IMR-90 (cell line): ENCODE measurements at regions not wholly inside any gene's neighbourhood (a gene's known extent, or its start where the extent isn't known, plus 50 kb on each side); places are given as distances from the start of the nearest gene placed in this dataset.

ENCODE experiments used
- ATAC-seq: fragments of 200-7000 bp; cut with Tn5 transposase; 2 replicates; pipeline ENCODE4 v1.9.1; 2020; ENCODE audit warnings: low read depth, mild to moderate bottlenecking, moderate library complexity
- BruUV-seq: library from RNA; stranded (reverse); fragments of 400-500 nt; replicated peaks from 2 replicates; lab custom pipeline; 2021; lab: Mats Ljungman, UMichigan
- CTCF ChIA-PET: fragments of 300-600 bp; formaldehyde crosslinking; extraction: SDS; loops from one replicate; lab custom pipeline; 2021; ENCODE audit warnings: antibody characterized with exemption; lab: Yijun Ruan, JAX
- POLR2A ChIA-PET: fragments of 300-600 bp; sonication (Branson Sonifier 250); formaldehyde crosslinking; loops from one replicate; lab custom pipeline; 2022; ENCODE audit warnings: antibody characterized with exemption; ENCODE audit not compliant: unreplicated experiment; lab: Charles Lee
- DNase-seq: peaks from one replicate; pipeline ENCODE4 v3.0.0; 2013
- H2AFZ ChIP-seq: replicated peaks from 2 replicates; pipeline ENCODE3; 2013; ENCODE audit warnings: low read length, mild to moderate bottlenecking; ENCODE audit not compliant: poor library complexity
- H2AK5ac ChIP-seq: 2 replicates; pipeline ENCODE4 v1.6.1; 2013; ENCODE audit warnings: low read depth, low read length, inconsistent platforms
- H2AK9ac ChIP-seq: replicated peaks from 2 replicates; pipeline ENCODE3; 2013; ENCODE audit warnings: mild to moderate bottlenecking, low read depth, low read length, moderate library complexity; ENCODE audit not compliant: poor library complexity
- H2BK120ac ChIP-seq: 2 replicates; pipeline ENCODE4 v1.6.1; 2013; ENCODE audit warnings: low read depth, low read length, inconsistent platforms
- H2BK15ac ChIP-seq: 3 replicates; pipeline ENCODE4 v1.6.1; 2013; ENCODE audit warnings: low read depth, low read length, inconsistent platforms
- H2BK20ac ChIP-seq: 2 replicates; pipeline ENCODE4 v1.6.1; 2013; ENCODE audit warnings: low read depth, mild to moderate bottlenecking, inconsistent platforms, low read length, moderate library complexity
- H2BK5ac ChIP-seq: 2 replicates; pipeline ENCODE4 v1.6.1; 2013; ENCODE audit warnings: mild to moderate bottlenecking, low read depth, low read length, inconsistent platforms; ENCODE audit not compliant: poor library complexity, severe bottlenecking
- H3K14ac ChIP-seq: replicated peaks from 2 replicates; pipeline ENCODE4 v1.6.1; 2013; ENCODE audit warnings: low read depth, low read length, inconsistent platforms
- H3K18ac ChIP-seq: 2 replicates; pipeline ENCODE4 v1.6.1; 2013; ENCODE audit warnings: low read depth, low read length, control low read depth
- H3K23ac ChIP-seq: 2 replicates; pipeline ENCODE4 v1.6.1; 2013; ENCODE audit warnings: low read depth, low read length, inconsistent platforms
- H3K27ac ChIP-seq: 2 replicates; pipeline ENCODE4 v1.5.1; 2013; ENCODE audit warnings: mild to moderate bottlenecking, control low read depth, low read length; ENCODE audit not compliant: insufficient read depth
- H3K27me3 ChIP-seq: 2 replicates; pipeline ENCODE4 v1.6.1; 2013; ENCODE audit warnings: low read length; ENCODE audit not compliant: control insufficient read depth, insufficient read depth
- H3K36me3 ChIP-seq: 2 replicates; pipeline ENCODE4 v1.6.1; 2013; ENCODE audit warnings: low read length, mixed read lengths; ENCODE audit not compliant: control insufficient read depth, insufficient read depth
- H3K4ac ChIP-seq: 2 replicates; pipeline ENCODE4 v1.6.1; 2013; ENCODE audit warnings: low read depth, low read length, inconsistent platforms
- H3K4me1 ChIP-seq: 2 replicates; pipeline ENCODE4 v1.6.1; 2013; ENCODE audit warnings: low read length, mixed read lengths; ENCODE audit not compliant: control insufficient read depth, insufficient read depth
- H3K4me2 ChIP-seq: 2 replicates; pipeline ENCODE4 v1.6.1; 2013; ENCODE audit warnings: low read depth, mild to moderate bottlenecking, control low read depth, low read length, moderate library complexity
- H3K4me3 ChIP-seq: 2 replicates; pipeline ENCODE4 v1.5.1; 2013; ENCODE audit warnings: low read depth, mild to moderate bottlenecking, control low read depth, low read length, moderate library complexity; ENCODE audit not compliant: insufficient read depth
- H3K56ac ChIP-seq: 2 replicates; pipeline ENCODE4 v1.6.1; 2013; ENCODE audit warnings: low read length, inconsistent platforms; ENCODE audit not compliant: insufficient read depth; ENCODE audit errors: extremely low read depth
- H3K79me1 ChIP-seq, 2 experiments: 2 replicates each; pipeline ENCODE4 v1.6.1; 2013; ENCODE audit warnings: low read length in 2 of 2, inconsistent platforms in 1 of 2, low read depth in 1 of 2
- H3K9ac ChIP-seq: 2 replicates; pipeline ENCODE4 v1.6.1; 2013; ENCODE audit warnings: low read depth, low read length, control low read depth
- H3K9me1 ChIP-seq: 2 replicates; pipeline ENCODE4 v1.6.1; 2013; ENCODE audit warnings: low read length, inconsistent platforms; ENCODE audit not compliant: insufficient read depth
- H3K9me3 ChIP-seq: 2 replicates; pipeline ENCODE4 v1.6.1; 2013; ENCODE audit warnings: low read length; ENCODE audit not compliant: control insufficient read depth, insufficient read depth
- H4K20me1 ChIP-seq: 2 replicates; pipeline ENCODE4 v1.6.1; 2013; ENCODE audit warnings: low read length, inconsistent platforms; ENCODE audit not compliant: insufficient read depth
- H4K5ac ChIP-seq: 2 replicates; pipeline ENCODE4 v1.6.1; 2013; ENCODE audit warnings: mild to moderate bottlenecking, low read depth, low read length, control low read depth
- H4K8ac ChIP-seq, 2 experiments: 2 replicates each; pipeline ENCODE4 v1.6.1; 2013; ENCODE audit warnings: low read depth in 2 of 2, low read length in 2 of 2, control low read depth in 1 of 2, inconsistent platforms in 1 of 2
- H4K91ac ChIP-seq: 2 replicates; pipeline ENCODE4 v1.6.1; 2013; ENCODE audit warnings: low read depth, low read length, inconsistent platforms; ENCODE audit not compliant: insufficient read depth
- BHLHE40 ChIP-seq: fragments of 150-350 bp; IDR thresholded peaks from 2 replicates; pipeline ENCODE4 v1.6.1; 2016; ENCODE audit warnings: mild to moderate bottlenecking, low read depth, low read length
- CEBPB ChIP-seq: IDR thresholded peaks from 2 replicates; pipeline ENCODE4 v1.6.1; 2012; ENCODE audit warnings: low read depth, low read length, improper control_type of control experiment
- CHD1 ChIP-seq: IDR thresholded peaks from 2 replicates; pipeline ENCODE4 v1.6.1; 2012; ENCODE audit warnings: low read depth, low read length, improper control_type of control experiment
- CTCF ChIP-seq: conservative IDR thresholded peaks from 2 replicates; pipeline ENCODE4 v1.5.1; 2012; ENCODE audit warnings: mild to moderate bottlenecking, low read depth, low read length, improper control_type of control experiment
- ELK1 ChIP-seq: fragments of 150-350 bp; IDR thresholded peaks from 2 replicates; pipeline ENCODE4 v1.6.1; 2016; ENCODE audit warnings: low read depth, mild to moderate bottlenecking, low read length, moderate library complexity, borderline replicate concordance
- FOS ChIP-seq: fragments of 150-350 bp; IDR thresholded peaks from 2 replicates; pipeline ENCODE4 v1.6.1; 2016; ENCODE audit warnings: low read depth, low read length
- MAFK ChIP-seq: IDR thresholded peaks from 2 replicates; pipeline ENCODE4 v1.6.1; 2012; ENCODE audit warnings: low read depth, low read length, improper control_type of control experiment
- MAZ ChIP-seq: IDR thresholded peaks from 2 replicates; pipeline ENCODE4 v1.6.1; 2012; ENCODE audit warnings: low read depth, mild to moderate bottlenecking, low read length, improper control_type of control experiment, moderate library complexity, borderline replicate concordance
- MXI1 ChIP-seq: IDR thresholded peaks from 2 replicates; pipeline ENCODE4 v1.6.1; 2012; ENCODE audit warnings: low read depth, mild to moderate bottlenecking, low read length, moderate library complexity, borderline replicate concordance
- NFE2L2 ChIP-seq: fragments of 150-350 bp; IDR thresholded peaks from 2 replicates; pipeline ENCODE4 v1.6.1; 2016; ENCODE audit warnings: low read depth, mild to moderate bottlenecking, low read length
- POLR2A ChIP-seq: IDR thresholded peaks from 2 replicates; pipeline ENCODE4 v1.6.1; 2012; ENCODE audit warnings: mild to moderate bottlenecking, low read depth, low read length
- RAD21 ChIP-seq: IDR thresholded peaks from 2 replicates; pipeline ENCODE4 v1.6.1; 2012; ENCODE audit warnings: low read length, improper control_type of control experiment
- RCOR1 ChIP-seq: IDR thresholded peaks from 2 replicates; pipeline ENCODE4 v1.6.1; 2012; ENCODE audit warnings: mild to moderate bottlenecking, low read length, improper control_type of control experiment; ENCODE audit not compliant: insufficient replicate concordance
- RFX5 ChIP-seq: IDR thresholded peaks from 2 replicates; pipeline ENCODE4 v1.8.0; 2012; ENCODE audit warnings: low read depth, mild to moderate bottlenecking, low read length, moderate library complexity
- SMC3 ChIP-seq: fragments of 150-350 bp; IDR thresholded peaks from 2 replicates; pipeline ENCODE4 v1.6.1; 2016; ENCODE audit warnings: low read depth, mild to moderate bottlenecking, antibody characterized with exemption, low read length, moderate library complexity
- USF2 ChIP-seq: fragments of 150-350 bp; IDR thresholded peaks from 2 replicates; pipeline ENCODE4 v1.6.1; 2017; ENCODE audit warnings: mild to moderate bottlenecking, antibody characterized with exemption, low read length, low read depth
- dilution Hi-C: fragments of 300-500 bp; cut with HindIII; formaldehyde crosslinking; loops from one replicate; pipeline ENCODE4 v1.14.3; 2018; ENCODE audit warnings: low sequenced_read_pairs; ENCODE audit not compliant: unreplicated experiment
- in situ Hi-C: fragments of 300-500 bp; cut with MboI; formaldehyde crosslinking; loops from 3 replicates; pipeline ENCODE4 v1.14.3; 2019; ENCODE audit warnings: low sequenced_read_pairs, inconsistent platforms, mixed read lengths
- intact Hi-C: fragments of 100-400 bp; cut with micrococcal nuclease; formaldehyde crosslinking; loops from 2 replicates; pipeline ENCODE4 v1.10.0; 2022

GRCh38 chr10:78659598-78659967, 409.2 kb upstream of the ZMIZ1 start:
- H3K56ac ChIP-seq = no peak overlapping the region
- DNase-seq (no peak), ATAC-seq (no peak)
- H3K23ac ChIP-seq = no peak overlapping the region
- no peaks in the 10 kb centered on the region for H3K36me3 ChIP-seq
- H3K9ac ChIP-seq = no peak overlapping the region
- no peak overlapping the region for H3K27ac ChIP-seq
- no peaks in the 10 kb centered on the region for H4K20me1 ChIP-seq
- ChIA-PET CTCF (interaction anchor here (0.6 to 1.0 kb wide), 2 partner anchors 306 to 612 kb away, joined by 3 to 6 read pairs; no protein-coding TSS in a partner anchor), POLR2A (no interaction called here)
- no peaks in the 10 kb centered on the region for H3K79me1 ChIP-seq
- TF ChIP-seq MAZ = no peak
- no peak for TF ChIP-seq ELK1
- TF ChIP-seq FOS = no peak
- no peak for TF ChIP-seq MXI1
- TF ChIP-seq RFX5 = no peak
- TF ChIP-seq NFE2L2 = no peak
- no peak for TF ChIP-seq POLR2A
- TF ChIP-seq RAD21 = no peak
- no peak for TF ChIP-seq CEBPB
- TF ChIP-seq BHLHE40 = no peak
- no peak for TF ChIP-seq USF2
- TF ChIP-seq SMC3 = no peak
- TF ChIP-seq CHD1 = no peak
- TF ChIP-seq RCOR1 = no peak
- no peak for TF ChIP-seq CTCF
- no peak for TF ChIP-seq MAFK
- no peak overlapping the region for H3K18ac ChIP-seq
- H2BK15ac ChIP-seq = no peak overlapping the region
- no peak overlapping the region for H2AK5ac ChIP-seq
- peaks cover 2% of the 10 kb centered on the region; the same call in 1 of the 2 replicates for H3K9me3 ChIP-seq
- in situ Hi-C loops (loop anchor here (10.0 kb wide), 1 partner anchor 605 kb away; no protein-coding TSS in a partner anchor), intact Hi-C loops (loop anchor here (5.0 kb wide), 2 partner anchors 357 to 408 kb away; partner anchors contain the start of gene ZMIZ1), dilution Hi-C loops (no loop called here)
- no peak overlapping the region for H3K14ac ChIP-seq
- no peak overlapping the region for H2AFZ ChIP-seq
- H2BK5ac ChIP-seq = no peak overlapping the region
- BruUV-seq = no TSS peak
- H4K5ac ChIP-seq = no peak overlapping the region
- no peak overlapping the region for H4K91ac ChIP-seq
- H3K9me1 ChIP-seq = no peaks in the 10 kb centered on the region; the same call in 1 of the 2 replicates
- peaks cover 8% of the 10 kb centered on the region for H3K27me3 ChIP-seq
- H3K4me1 ChIP-seq = 0 out of 2 replicates have a peak, but pooled peaks cover 2% of the 10 kb centered on the region
- H3K4me2 ChIP-seq = no peak overlapping the region
- no peak overlapping the region for H4K8ac ChIP-seq
- H2BK120ac ChIP-seq = no peak overlapping the region
- H3K4me3 ChIP-seq = no peak overlapping the region
- no peak overlapping the region for H2BK20ac ChIP-seq
- no peak overlapping the region for H2AK9ac ChIP-seq
- no peak overlapping the region for H3K4ac ChIP-seq
